ENCODE measurements at regions not wholly inside any gene's neighbourhood (a gene's known extent, or its start where the extent isn't known, plus 50 kb on each side); places are given as distances from the start of the nearest gene placed in this dataset.

DNA sequence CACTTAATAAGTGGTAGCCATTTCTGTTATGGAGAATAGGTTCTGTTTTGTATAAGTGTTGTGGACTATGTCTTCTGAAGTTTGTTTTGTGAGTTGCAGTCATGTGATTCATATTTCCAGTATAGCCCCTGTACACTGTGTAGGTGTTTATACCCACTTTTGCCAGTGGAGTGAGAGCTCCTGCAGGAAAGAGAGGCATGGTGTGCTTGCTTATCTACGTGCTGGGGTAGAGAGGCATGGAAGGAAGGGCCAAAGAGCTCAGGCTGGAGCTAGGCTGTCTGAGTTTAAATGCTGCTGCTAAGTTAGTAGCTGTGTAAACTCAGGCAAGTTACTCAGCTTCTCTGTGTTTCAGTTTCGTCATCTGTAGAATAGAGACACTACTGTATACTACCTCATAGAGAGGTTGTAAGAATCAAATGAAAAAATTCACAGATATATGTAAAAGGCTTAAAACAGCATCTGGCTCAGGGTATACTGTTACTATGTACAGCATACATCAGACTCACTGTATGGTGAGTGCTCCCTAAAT lies 88.2 kb upstream of the SLC38A2 start:
- no peak for DNase-seq (ENCODE audit: low spot score)
- TF ChIP-seq, protein P1, sequence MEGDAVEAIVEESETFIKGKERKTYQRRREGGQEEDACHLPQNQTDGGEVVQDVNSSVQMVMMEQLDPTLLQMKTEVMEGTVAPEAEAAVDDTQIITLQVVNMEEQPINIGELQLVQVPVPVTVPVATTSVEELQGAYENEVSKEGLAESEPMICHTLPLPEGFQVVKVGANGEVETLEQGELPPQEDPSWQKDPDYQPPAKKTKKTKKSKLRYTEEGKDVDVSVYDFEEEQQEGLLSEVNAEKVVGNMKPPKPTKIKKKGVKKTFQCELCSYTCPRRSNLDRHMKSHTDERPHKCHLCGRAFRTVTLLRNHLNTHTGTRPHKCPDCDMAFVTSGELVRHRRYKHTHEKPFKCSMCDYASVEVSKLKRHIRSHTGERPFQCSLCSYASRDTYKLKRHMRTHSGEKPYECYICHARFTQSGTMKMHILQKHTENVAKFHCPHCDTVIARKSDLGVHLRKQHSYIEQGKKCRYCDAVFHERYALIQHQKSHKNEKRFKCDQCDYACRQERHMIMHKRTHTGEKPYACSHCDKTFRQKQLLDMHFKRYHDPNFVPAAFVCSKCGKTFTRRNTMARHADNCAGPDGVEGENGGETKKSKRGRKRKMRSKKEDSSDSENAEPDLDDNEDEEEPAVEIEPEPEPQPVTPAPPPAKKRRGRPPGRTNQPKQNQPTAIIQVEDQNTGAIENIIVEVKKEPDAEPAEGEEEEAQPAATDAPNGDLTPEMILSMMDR (IDR thresholded peaks at IDR 0.05; ENCODE audit: extremely low read depth, insufficient read depth, missing control alignments) = no peak
- in situ Hi-C loops (cut with MboI; ENCODE audit: low pct_unique_long_range_greater_than_20kb, low sequenced_read_pairs, unreplicated experiment) = no loop called here

DNA sequence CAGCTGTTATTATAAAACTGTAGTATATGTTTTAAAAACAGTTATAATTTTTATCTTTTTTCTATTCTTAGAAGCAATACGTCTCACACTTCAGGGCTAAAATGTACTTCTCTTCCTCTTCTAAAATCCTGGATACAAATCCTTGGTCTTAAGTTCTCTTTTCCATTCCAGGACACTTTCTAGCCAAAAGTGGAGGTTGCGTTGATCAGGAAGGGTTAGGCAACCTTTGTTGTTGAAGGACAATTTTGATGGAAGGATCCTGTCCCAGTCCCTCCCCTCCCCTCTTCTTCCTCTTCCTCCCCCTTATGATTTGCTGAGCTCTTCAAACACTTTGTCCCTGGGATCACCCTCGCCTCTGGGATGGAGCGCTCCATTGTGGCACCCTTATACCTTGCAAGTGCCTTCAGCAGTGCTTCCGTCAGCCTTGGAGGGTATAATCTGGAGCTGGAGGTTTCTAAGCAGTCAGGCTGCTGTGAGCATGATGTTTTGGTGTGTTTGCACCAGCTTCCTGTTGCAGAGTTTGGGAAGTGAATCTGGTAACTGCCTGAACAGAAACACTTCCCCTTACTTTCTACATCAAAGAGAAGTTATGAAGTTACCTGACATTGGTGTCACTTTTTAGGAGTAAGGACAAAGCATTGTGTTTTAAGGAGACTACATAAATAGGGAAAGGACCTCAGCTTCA lies 87.4 kb upstream of the SLC38A2 start:
- no peak for DNase-seq (ENCODE audit: low spot score)
- in situ Hi-C loops (cut with MboI; ENCODE audit: low pct_unique_long_range_greater_than_20kb, low sequenced_read_pairs, unreplicated experiment) = no loop called here

DNA sequence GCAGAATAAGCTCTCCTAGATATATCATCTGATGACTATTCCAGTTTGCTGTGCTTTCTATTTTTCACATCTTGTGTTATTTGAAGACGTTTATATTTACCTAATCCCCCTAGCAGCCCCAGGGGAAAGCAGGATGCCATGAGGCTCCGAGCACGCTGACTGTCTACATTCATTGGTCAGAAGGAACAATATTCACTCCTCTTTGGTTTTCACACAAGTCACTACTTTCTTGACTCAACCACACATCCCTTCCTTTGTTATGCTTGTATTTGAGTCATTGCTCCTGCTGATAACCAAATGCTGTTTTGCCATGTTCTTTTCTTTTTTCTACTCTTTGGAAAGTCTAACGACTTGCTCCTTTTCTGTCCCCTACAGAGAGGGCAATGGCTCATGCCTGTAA lies 86.5 kb upstream of the SLC38A2 start:
- in situ Hi-C loops (cut with MboI; ENCODE audit: low pct_unique_long_range_greater_than_20kb, low sequenced_read_pairs, unreplicated experiment) = no loop called here
- TF ChIP-seq, protein P1 (IDR thresholded peaks at IDR 0.05; ENCODE audit: extremely low read depth, insufficient read depth, missing control alignments) = no peak
- DNase-seq (ENCODE audit: low spot score) = no peak

More for the DNA sequence above, 87.4 kb upstream of the SLC38A2 start:
- TF ChIP-seq, protein P1 (IDR thresholded peaks at IDR 0.05; ENCODE audit: extremely low read depth, insufficient read depth, missing control alignments) = no peak

DNA sequence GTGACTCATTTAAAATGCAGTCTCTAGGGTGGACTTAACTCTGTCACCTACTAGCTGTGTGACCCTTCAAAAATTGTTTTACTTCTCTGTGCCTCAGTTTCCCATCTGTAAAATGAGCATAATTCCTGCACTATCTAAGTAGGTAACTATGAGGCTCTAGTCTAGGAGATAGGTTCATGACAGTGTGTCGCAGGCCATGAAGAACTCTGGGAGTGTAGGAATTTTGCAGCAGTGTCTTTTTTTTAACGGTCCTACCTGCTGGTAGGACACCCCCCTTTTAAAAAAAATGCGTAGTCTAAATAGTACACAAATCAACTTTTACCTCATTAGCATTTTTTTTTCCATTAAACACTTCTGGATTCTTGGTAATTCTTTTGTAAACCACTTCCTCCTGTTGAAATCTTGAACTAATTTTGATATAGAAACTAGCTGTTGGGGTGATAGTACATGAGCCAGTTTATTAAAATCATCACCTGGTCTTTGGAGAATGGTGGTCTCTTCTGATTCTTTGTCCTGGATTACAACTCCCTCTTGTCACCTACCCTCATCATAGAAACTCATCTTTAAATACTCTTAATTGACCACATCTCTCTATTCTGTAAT lies 86.0 kb upstream of the SLC38A2 start:
- DNase-seq (ENCODE audit: low spot score) = no peak
- TF ChIP-seq, protein P1 (IDR thresholded peaks at IDR 0.05; ENCODE audit: extremely low read depth, insufficient read depth, missing control alignments) = no peak
- in situ Hi-C loops (cut with MboI; ENCODE audit: low pct_unique_long_range_greater_than_20kb, low sequenced_read_pairs, unreplicated experiment) = no loop called here

DNA sequence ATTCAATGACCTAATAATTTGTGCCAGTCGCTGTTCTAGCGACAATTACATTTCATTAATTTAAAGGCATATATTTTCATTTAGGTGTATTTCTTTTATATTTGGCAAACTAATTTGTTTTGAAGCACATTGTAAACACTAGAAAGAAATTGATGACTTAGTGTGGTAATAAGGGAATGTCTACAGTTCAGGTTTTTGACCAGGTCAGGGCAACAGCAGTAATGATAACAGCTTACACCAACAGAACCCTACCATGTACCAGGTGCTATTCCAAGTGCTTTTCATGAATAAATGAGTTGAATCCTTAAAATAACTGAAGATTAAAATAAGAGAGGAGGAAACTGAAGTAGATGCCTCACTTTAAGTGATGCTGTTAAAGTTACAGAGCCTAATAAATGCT lies 85.4 kb upstream of the SLC38A2 start:
- no peak for DNase-seq (ENCODE audit: low spot score)
- TF ChIP-seq, protein P1 (IDR thresholded peaks at IDR 0.05; ENCODE audit: extremely low read depth, insufficient read depth, missing control alignments) = no peak
- in situ Hi-C loops (cut with MboI; ENCODE audit: low pct_unique_long_range_greater_than_20kb, low sequenced_read_pairs, unreplicated experiment) = no loop called here

DNA sequence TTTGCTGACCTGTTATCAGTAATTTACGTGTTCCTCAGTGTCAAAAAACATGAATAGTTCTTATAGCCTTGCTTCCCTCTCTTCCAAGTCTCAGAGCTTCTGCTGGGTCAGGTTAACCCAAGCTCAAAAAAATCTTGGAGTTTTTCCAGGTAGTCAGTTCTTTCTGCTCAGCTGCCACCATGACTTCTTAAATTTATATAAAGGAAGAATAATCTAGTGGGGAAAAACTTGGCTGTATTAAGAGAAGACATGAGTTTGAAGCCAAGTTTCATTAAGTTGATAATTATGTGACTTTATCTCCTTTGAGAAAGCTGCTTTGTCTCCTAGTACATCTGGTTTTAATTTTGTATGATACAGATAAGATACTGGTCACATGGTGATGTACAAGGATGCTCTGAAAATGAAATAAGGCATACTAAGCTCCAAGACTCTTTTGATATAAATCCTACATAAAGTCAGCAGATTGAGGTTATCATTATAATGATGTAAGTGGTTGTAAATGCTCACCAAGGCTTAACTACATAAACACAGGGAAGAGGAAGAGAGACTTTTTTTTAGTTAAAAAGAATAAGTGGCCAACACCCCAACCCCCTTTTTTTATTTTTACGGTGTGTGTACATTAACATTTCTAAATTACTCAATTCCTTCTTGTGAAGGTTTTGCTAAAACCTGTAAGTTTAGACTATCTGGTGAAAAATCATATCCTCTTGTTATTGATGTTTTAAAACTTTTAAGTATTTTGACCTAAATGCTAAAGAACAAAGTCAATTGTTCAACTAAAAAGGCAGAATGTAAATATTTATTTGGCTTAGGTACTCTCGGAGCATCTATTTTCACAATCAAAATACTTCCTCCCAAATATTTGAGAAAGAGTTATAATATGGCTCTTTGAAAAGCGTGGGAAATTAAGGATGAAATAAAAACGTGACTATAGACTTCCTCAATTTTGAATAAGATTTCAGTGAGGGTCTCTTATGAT lies 84.1 kb upstream of the SLC38A2 start:
- DNase-seq (ENCODE audit: low spot score) = no peak
- TF ChIP-seq, protein P1 (IDR thresholded peaks at IDR 0.05; ENCODE audit: extremely low read depth, insufficient read depth, missing control alignments) = no peak
- in situ Hi-C loops (cut with MboI; ENCODE audit: low pct_unique_long_range_greater_than_20kb, low sequenced_read_pairs, unreplicated experiment) = no loop called here

Measured in GM13977 (cell line).